Karpas-422 (cell line): ENCODE measurements at regions not wholly inside any gene's neighbourhood (a gene's known extent, or its start where the extent isn't known, plus 50 kb on each side); places are given as distances from the start of the nearest gene placed in this dataset.

Source experiments
- DNase-seq: peaks from one replicate; pipeline ENCODE4 v3.0.0-alpha.2; 2015
- H2AFZ ChIP-seq: fragments of 200-600 bp; sonication (generic); 2 replicates; pipeline ENCODE4 v1.6.1; 2014; ENCODE audit warnings: antibody characterized with exemption, low read length, mixed read lengths
- H3K27ac ChIP-seq: fragments of 200-600 bp; sonication (generic); 2 replicates; pipeline ENCODE4 v1.5.1; 2014; ENCODE audit warnings: mild to moderate bottlenecking, low read length, moderate library complexity
- H3K27me3 ChIP-seq: fragments of 200-600 bp; sonication (generic); 2 replicates; pipeline ENCODE4 v1.6.1; 2014; ENCODE audit warnings: low read length, mixed read lengths
- H3K36me3 ChIP-seq: fragments of 200-600 bp; sonication (generic); 2 replicates; pipeline ENCODE4 v1.6.1; 2014; ENCODE audit warnings: low read length, mixed read lengths; ENCODE audit not compliant: insufficient read depth
- H3K4me1 ChIP-seq: fragments of 200-600 bp; sonication (generic); 2 replicates; pipeline ENCODE4 v1.6.1; 2014; ENCODE audit warnings: mild to moderate bottlenecking, low read length, mixed read lengths
- H3K4me2 ChIP-seq: fragments of 200-600 bp; sonication (generic); 2 replicates; pipeline ENCODE4 v1.6.1; 2014; ENCODE audit warnings: low read length, low read depth, mild to moderate bottlenecking; ENCODE audit not compliant: poor library complexity, severe bottlenecking
- H3K4me3 ChIP-seq: fragments of 200-600 bp; sonication (generic); 2 replicates; pipeline ENCODE4 v1.5.1; 2014; ENCODE audit warnings: mild to moderate bottlenecking, antibody characterized with exemption, low read length, mixed read lengths
- H3K79me2 ChIP-seq: fragments of 200-600 bp; sonication (generic); 2 replicates; pipeline ENCODE4 v1.6.1; 2014; ENCODE audit warnings: mild to moderate bottlenecking, low read length, mixed read lengths
- H3K9ac ChIP-seq: fragments of 200-600 bp; sonication (generic); 2 replicates; pipeline ENCODE4 v1.6.0; 2014; ENCODE audit warnings: low read length
- H3K9me2 ChIP-seq: fragments of 200-600 bp; sonication (generic), shearing (Covaris generic); replicated peaks from 2 replicates; pipeline ENCODE4 v1.6.0; 2014; ENCODE audit warnings: mild to moderate bottlenecking, low read length, moderate library complexity; ENCODE audit not compliant: insufficient read depth
- H3K9me3 ChIP-seq: fragments of 300-700, 200-600 bp; sonication (generic); 2 replicates; pipeline ENCODE4 v1.6.1; 2014; ENCODE audit warnings: low read length, mixed read lengths
- H4K20me1 ChIP-seq: fragments of 200-600 bp; sonication (generic); 2 replicates; pipeline ENCODE4 v1.6.1; 2014; ENCODE audit warnings: mild to moderate bottlenecking, antibody characterized with exemption, low read length, low read depth; ENCODE audit not compliant: insufficient read depth

GRCh38 chr5:174376726-174377373 lies 331.3 kb downstream of the NSG2 start:
- Histone ChIP-seq H3K4me2 (no peak overlapping the region), H3K4me3 (no peak overlapping the region), H3K79me2 (no peaks in the 10 kb centered on the region), H3K27me3 (no peaks in the 10 kb centered on the region), H3K4me1 (peaks cover 4% of the 10 kb centered on the region; the same call in 1 of the 2 replicates), H3K36me3 (no peaks in the 10 kb centered on the region), H3K9me3 (no peaks in the 10 kb centered on the region), H3K9ac (no peak overlapping the region), H2AFZ (no peak overlapping the region), H4K20me1 (no peaks in the 10 kb centered on the region), H3K27ac (no peak overlapping the region), H3K9me2 (no peaks in the 10 kb centered on the region)
- DNase-seq = peak; percentile 43

- Histone ChIP-seq H3K9me2 (no peaks in the 10 kb centered on the region), H3K4me1 (peaks cover 4% of the 10 kb centered on the region; the same call in 1 of the 2 replicates), H3K79me2 (no peaks in the 10 kb centered on the region), H3K4me2 (no peak overlapping the region), H2AFZ (no peak overlapping the region), H3K9me3 (no peaks in the 10 kb centered on the region), H3K27me3 (no peaks in the 10 kb centered on the region), H3K27ac (no peak overlapping the region), H3K9ac (no peak overlapping the region), H3K4me3 (no peak overlapping the region), H3K36me3 (no peaks in the 10 kb centered on the region), H4K20me1 (no peaks in the 10 kb centered on the region)
- no peak for DNase-seq
Measured at GRCh38 chr5:174378121-174378874, 332.8 kb downstream of the NSG2 start.

DNA sequence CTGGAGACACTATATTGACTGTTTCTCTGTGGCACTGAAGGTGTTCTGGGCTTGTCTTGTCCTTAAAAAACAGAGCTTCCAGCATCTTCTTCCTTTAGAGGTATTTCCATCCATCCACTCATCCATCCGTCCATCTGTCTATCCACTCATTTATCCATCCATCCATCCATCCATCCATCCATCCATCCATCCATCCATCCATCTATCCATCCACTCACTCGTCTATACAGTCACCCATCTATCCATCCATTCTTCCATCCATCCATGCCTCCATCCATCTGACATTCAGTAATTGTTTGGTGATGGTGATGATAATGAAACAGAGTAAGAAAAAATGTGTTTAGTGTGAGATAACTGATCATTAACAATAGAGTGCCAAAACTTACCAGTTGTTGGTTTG lies 334.8 kb downstream of the NSG2 start:
- Histone ChIP-seq H3K9me3 (no peaks in the 10 kb centered on the region), H3K79me2 (no peaks in the 10 kb centered on the region), H3K4me2 (no peak overlapping the region), H3K27ac (no peak overlapping the region), H4K20me1 (no peaks in the 10 kb centered on the region), H3K9ac (no peak overlapping the region), H3K27me3 (no peaks in the 10 kb centered on the region), H3K4me3 (no peak overlapping the region), H3K9me2 (no peaks in the 10 kb centered on the region), H2AFZ (no peak overlapping the region), H3K4me1 (peaks cover 4% of the 10 kb centered on the region; the same call in 1 of the 2 replicates), H3K36me3 (no peaks in the 10 kb centered on the region)
- DNase-seq = no peak

DNA sequence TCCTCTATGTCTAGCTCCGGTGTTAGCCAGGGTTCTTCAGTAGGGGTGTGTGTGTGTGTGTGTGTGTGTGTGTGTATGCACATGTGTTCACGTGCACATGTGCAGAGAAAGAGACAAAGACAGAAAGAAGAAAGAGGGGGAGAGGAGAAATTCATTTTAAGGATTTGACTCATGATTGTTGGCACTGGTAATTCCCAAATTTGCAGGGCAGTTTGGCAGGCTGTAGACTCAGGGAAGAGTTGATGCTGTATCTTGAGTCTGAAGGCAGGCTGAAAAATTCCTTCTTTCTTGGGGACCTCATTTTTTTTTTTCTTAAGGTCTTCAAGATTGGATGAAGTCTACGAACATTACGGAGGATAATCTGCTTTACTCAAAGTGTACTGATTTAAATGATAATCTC lies 335.7 kb downstream of the NSG2 start:
- Histone ChIP-seq H3K9me2 (no peaks in the 10 kb centered on the region), H2AFZ (no peak overlapping the region), H3K9ac (no peak overlapping the region), H3K4me3 (no peak overlapping the region), H3K4me2 (no peak overlapping the region), H3K4me1 (peaks cover 4% of the 10 kb centered on the region; the same call in 1 of the 2 replicates), H3K36me3 (no peaks in the 10 kb centered on the region), H3K79me2 (no peaks in the 10 kb centered on the region), H3K27ac (no peak overlapping the region), H4K20me1 (no peaks in the 10 kb centered on the region), H3K9me3 (no peaks in the 10 kb centered on the region), H3K27me3 (no peaks in the 10 kb centered on the region)
- DNase-seq = no peak

- no peak overlapping the region for H3K27ac ChIP-seq
- H3K4me3 ChIP-seq = no peak overlapping the region
- DNase-seq = no peak
- H3K27me3 ChIP-seq = no peaks in the 10 kb centered on the region
- no peaks in the 10 kb centered on the region for H3K9me2 ChIP-seq
- H3K9ac ChIP-seq = no peak overlapping the region
- no peaks in the 10 kb centered on the region for H3K9me3 ChIP-seq
- H3K4me2 ChIP-seq = no peak overlapping the region
- H3K36me3 ChIP-seq = no peaks in the 10 kb centered on the region
- H2AFZ ChIP-seq = no peak overlapping the region
- no peaks in the 10 kb centered on the region for H4K20me1 ChIP-seq
- H3K79me2 ChIP-seq = no peaks in the 10 kb centered on the region
- no peaks in the 10 kb centered on the region for H3K4me1 ChIP-seq
Measured at GRCh38 chr5:174383210-174384167, 338.0 kb downstream of the NSG2 start.

DNA sequence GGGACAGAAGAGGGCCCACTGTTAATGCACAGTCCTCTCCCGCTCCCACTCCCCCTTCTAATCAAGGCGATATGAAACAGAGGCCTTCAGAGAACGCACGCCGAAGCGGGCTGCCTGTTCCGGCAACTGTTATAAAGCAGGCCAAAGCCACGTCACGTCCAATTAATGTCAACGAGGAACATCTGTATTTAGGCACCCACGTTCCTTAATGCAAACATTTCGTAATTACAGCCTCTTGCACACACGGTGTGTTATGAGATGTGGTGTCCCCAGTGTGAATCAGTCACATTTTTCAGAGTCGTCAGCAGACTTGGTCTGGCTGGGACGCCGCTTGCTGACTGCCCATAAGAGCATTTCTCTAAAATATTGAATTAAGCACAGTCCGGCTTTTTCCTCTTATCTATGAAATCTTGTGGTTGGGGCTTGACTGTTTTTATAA lies 339.0 kb downstream of the NSG2 start:
- H4K20me1 ChIP-seq = no peaks in the 10 kb centered on the region
- H3K9ac ChIP-seq = no peak overlapping the region
- no peaks in the 10 kb centered on the region for H3K79me2 ChIP-seq
- H2AFZ ChIP-seq = no peak overlapping the region
- no peaks in the 10 kb centered on the region for H3K27me3 ChIP-seq
- no peak for DNase-seq
- H3K4me3 ChIP-seq = no peak overlapping the region
- H3K36me3 ChIP-seq = no peaks in the 10 kb centered on the region
- H3K4me2 ChIP-seq = no peak overlapping the region
- H3K9me2 ChIP-seq = no peaks in the 10 kb centered on the region
- H3K27ac ChIP-seq = no peak overlapping the region
- no peaks in the 10 kb centered on the region for H3K9me3 ChIP-seq
- no peaks in the 10 kb centered on the region for H3K4me1 ChIP-seq

DNA sequence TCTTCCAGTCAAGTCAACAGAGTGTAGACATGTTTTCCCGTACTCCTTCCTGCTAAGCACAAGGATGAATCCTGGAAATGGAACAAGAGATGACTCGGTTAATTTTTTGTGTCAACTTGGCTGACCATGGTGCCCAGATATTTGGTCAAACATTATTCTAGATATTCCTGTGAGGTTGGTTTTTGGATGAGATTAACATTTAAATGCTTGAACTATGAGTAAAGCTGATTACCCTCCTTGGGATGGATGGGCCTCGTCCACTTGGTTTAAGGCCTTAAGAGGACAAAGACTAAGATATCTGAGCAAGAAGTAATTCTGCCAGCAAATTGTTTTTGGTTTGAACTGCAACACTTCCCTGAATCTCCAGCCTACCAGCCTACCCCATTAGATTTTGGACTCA lies 338.1 kb upstream of the MSX2 start:
- Histone ChIP-seq H3K9me2 (no peaks in the 10 kb centered on the region), H3K36me3 (no peaks in the 10 kb centered on the region), H3K27ac (no peak overlapping the region), H3K9me3 (no peaks in the 10 kb centered on the region), H3K4me1 (no peaks in the 10 kb centered on the region), H2AFZ (no peak overlapping the region), H3K4me2 (no peak overlapping the region), H4K20me1 (no peaks in the 10 kb centered on the region), H3K4me3 (no peak overlapping the region), H3K9ac (no peak overlapping the region), H3K27me3 (no peaks in the 10 kb centered on the region), H3K79me2 (no peaks in the 10 kb centered on the region)
- DNase-seq = no peak

- Histone ChIP-seq H3K4me3 (no peak overlapping the region), H3K4me1 (no peaks in the 10 kb centered on the region), H3K4me2 (no peak overlapping the region), H3K9me2 (no peaks in the 10 kb centered on the region), H3K36me3 (no peaks in the 10 kb centered on the region), H4K20me1 (no peaks in the 10 kb centered on the region), H3K9ac (no peak overlapping the region), H3K9me3 (no peaks in the 10 kb centered on the region), H3K27ac (no peak overlapping the region), H2AFZ (no peak overlapping the region), H3K27me3 (no peaks in the 10 kb centered on the region), H3K79me2 (no peaks in the 10 kb centered on the region)
- DNase-seq = no peak
Measured at GRCh38 chr5:174386846-174387245, 337.5 kb upstream of the MSX2 start.
